Right ventricle myocardium inferior (tissue), 1 donor: ENCODE measurements at regions not wholly inside any gene's neighbourhood (a gene's known extent, or its start where the extent isn't known, plus 50 kb on each side); places are given as distances from the start of the nearest gene placed in this dataset.

Experiments used
- ATAC-seq: fragments of 200-7000 bp; cut with Tn5 transposase; one replicate; pipeline ENCODE4 v1.9.1; 2020; ENCODE audit warnings: mild to moderate bottlenecking, moderate library complexity
- DNase-seq: peaks from one replicate; pipeline ENCODE4 v3.0.0; 2021; ENCODE audit errors: missing footprints
- intact Hi-C: fragments of 100-400 bp; cut with DNase I; formaldehyde crosslinking; loops from one replicate; pipeline ENCODE4 v1.11.0; 2022
- donor health status: DM: no; HTN: yes; CAD: no; lungs with severe emphysema.

DNA sequence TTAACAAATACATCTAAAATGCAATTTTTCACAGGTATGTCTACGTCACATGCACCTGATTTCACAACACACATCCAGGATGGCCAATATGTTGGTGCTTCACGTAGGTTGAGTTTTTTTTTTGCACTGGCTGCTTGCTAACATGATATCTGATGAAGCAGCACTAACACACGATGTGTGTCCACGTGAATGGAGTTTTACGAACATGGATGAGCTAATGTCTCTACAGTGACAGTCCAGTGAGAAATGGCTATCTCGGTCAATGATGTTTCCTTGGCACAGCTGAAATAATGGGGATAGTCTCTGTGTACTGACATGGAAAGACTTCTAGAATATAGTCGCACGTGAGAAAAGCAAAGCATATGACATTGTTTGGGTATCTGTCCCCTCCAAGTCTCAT, 563.9 kb upstream of the ADARB2 start:
- ATAC-seq (no peak), DNase-seq (no peak)
- intact Hi-C loops: no loop called here

GRCh38 chr10:2300231-2300630, 562.9 kb upstream of the ADARB2 start:
- ATAC-seq: no peak
- no peak for DNase-seq
- intact Hi-C loops: no loop called here

GRCh38 chr10:2296179-2296891, 559.0 kb upstream of the ADARB2 start:
- DNase-seq: no peak
- ATAC-seq: no peak
- intact Hi-C loops: no loop called here

- ATAC-seq (no peak), DNase-seq (no peak)
- intact Hi-C loops: no loop called here
Measured at GRCh38 chr10:2294739-2295138, 557.4 kb upstream of the ADARB2 start.

GRCh38 chr10:2284071-2284470, 546.7 kb upstream of the ADARB2 start:
- ATAC-seq: no peak
- intact Hi-C loops: no loop called here

DNA sequence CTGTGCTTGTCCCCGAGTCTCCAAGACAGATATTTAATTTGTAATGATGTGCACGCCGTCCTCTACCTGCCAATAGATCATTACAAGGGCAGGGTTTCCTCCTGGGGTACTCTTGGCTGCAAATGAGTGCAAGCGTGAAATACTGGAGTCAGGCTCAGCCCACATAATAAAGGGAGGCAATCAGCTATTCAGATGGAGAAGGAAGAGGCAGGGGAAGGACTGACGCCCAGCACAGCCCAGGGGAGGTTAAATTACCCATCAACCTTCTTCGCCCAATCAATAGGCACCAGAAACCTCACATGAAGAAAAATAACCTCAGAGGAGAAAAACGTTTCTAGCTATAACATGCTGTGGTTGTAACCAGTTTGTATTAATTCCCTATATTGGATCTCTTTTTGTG, 544.9 kb upstream of the ADARB2 start:
- DNase-seq: no peak
- intact Hi-C loops: no loop called here

More at GRCh38 chr10:2284071-2284470, 546.7 kb upstream of the ADARB2 start:
- no peak for DNase-seq

DNA sequence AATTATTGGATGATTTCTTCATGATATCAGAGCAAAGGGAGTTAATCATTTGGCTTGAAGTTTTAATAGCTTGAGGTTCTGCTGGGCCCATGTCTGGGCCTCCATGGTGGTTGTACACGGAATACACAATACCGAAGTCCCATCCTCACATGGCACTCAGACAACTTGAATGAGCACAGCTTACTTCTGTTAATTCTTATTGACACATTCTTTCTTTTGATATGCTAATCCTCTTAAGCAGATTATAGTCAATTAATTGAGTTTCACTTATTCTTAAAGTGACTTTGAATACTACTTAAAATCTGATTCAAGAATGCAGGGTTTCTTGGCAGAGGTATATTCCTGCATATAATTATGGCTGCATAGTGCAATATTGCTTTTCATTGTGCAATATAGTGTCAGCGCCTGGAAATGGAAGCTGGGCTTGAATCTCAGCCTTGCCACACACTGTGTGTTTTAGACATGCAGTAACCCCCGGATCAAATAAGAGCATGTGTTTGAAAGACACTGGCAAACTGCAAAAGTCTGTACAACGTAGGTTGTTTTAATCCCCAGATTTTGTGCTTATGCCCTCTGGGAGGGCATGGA, 543.5 kb upstream of the ADARB2 start:
- intact Hi-C loops: no loop called here
- ATAC-seq: no peak
- DNase-seq: no peak

More for the DNA sequence above, 544.9 kb upstream of the ADARB2 start:
- no peak for ATAC-seq

- DNase-seq: no peak
- no peak for ATAC-seq
- intact Hi-C loops: no loop called here
Measured at GRCh38 chr10:2279711-2280110, 542.4 kb upstream of the ADARB2 start.

GRCh38 chr10:2278363-2278762, 541.0 kb upstream of the ADARB2 start:
- no peak for ATAC-seq
- intact Hi-C loops: no loop called here

GRCh38 chr10:2263561-2263960, 526.2 kb upstream of the ADARB2 start:
- DNase-seq (no peak), ATAC-seq (no peak)
- intact Hi-C loops: no loop called here

More at GRCh38 chr10:2278363-2278762, 541.0 kb upstream of the ADARB2 start:
- DNase-seq: no peak

GRCh38 chr10:2262878-2263277, 525.6 kb upstream of the ADARB2 start:
- no peak for DNase-seq
- intact Hi-C loops: no loop called here
- no peak for ATAC-seq

DNA sequence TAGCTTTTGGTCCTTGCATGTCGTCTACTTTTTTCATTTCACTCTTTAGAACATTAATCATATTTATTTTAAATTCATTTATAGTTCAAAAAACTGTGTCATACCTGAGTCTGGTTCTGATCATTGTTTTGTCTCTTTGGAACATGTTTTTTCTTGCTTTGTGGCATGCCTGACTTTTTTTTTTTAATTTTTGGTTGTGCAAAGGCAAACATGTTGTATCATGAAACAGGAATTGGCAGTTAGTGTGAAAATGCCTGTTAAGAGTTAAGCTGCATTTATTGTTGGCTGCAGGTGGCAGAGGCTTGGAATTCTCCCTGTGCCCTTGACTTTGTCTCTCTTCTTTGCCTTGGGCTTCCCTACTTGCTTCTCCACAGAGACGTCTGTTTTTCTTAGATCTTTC, 525.0 kb upstream of the ADARB2 start:
- ATAC-seq (no peak), DNase-seq (no peak)
- intact Hi-C loops: no loop called here

GRCh38 chr10:2256241-2256640, 518.9 kb upstream of the ADARB2 start:
- ATAC-seq (no peak), DNase-seq (no peak)
- intact Hi-C loops: no loop called here

DNA sequence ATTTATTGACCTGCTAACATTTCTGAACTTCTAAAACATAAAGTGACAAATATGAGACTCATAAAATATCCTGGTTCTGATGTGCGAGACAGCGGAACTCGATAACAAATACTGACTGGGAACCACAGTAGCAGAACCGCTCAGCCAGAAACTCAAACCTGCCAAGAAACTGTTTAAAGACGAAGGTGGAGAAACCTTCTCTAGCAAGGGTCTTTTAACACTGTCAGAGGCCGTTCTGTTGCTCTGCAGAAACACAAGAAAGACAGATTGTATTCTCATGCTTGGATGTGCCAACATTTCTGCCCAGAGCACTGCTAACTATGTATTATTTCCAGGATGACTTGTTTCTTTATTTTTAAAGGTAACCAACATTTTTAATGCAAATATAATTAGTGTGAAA, 514.8 kb upstream of the ADARB2 start:
- no peak for ATAC-seq
- DNase-seq: no peak
- intact Hi-C loops: no loop called here

GRCh38 chr10:2251631-2252030, 514.3 kb upstream of the ADARB2 start:
- ATAC-seq (no peak), DNase-seq (no peak)
- intact Hi-C loops: no loop called here

GRCh38 chr10:2246747-2247146, 509.4 kb upstream of the ADARB2 start:
- intact Hi-C loops: no loop called here
- ATAC-seq (no peak), DNase-seq (no peak)

- ATAC-seq: no peak
- no peak for DNase-seq
- intact Hi-C loops: no loop called here
Measured at GRCh38 chr10:2245580-2245979, 508.3 kb upstream of the ADARB2 start.

- ATAC-seq (no peak), DNase-seq (no peak)
- intact Hi-C loops: no loop called here
Measured at GRCh38 chr10:2244471-2244870, 507.1 kb upstream of the ADARB2 start.

DNA sequence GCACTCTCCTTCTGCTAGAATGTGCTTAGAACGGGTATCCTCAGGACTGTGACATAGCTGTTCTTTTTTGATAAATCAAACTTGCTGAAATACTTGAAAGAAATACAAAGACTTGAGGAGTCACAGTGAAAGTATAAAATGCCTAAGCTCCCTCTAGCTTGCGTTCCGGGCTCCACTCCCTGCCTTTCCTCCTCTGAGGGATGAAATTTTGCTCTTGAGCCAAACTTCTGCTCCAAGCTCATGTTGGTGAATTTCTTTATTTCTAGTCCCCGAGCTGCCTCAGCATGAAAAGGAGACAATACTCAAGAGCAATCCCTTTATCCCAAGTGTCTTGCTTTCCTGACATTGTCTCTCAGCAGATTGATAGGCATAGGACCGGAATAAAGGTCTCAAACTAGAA, 499.6 kb upstream of the ADARB2 start:
- intact Hi-C loops: no loop called here

GRCh38 chr10:2232479-2232878, 495.2 kb upstream of the ADARB2 start:
- no peak for DNase-seq
- no peak for ATAC-seq
- intact Hi-C loops: no loop called here

More for the DNA sequence above, 499.6 kb upstream of the ADARB2 start:
- no peak for DNase-seq
- no peak for ATAC-seq

- intact Hi-C loops: no loop called here
- no peak for DNase-seq
- no peak for ATAC-seq
Measured at GRCh38 chr10:2230478-2230877, 493.2 kb upstream of the ADARB2 start.
